ENCODE measurements at regions not wholly inside any gene's neighbourhood (a gene's known extent, or its start where the extent isn't known, plus 50 kb on each side); places are given as distances from the start of the nearest gene placed in this dataset.

- no peak for TF ChIP-seq CTCF (IDR thresholded peaks at IDR 0.05; ENCODE audit: low read depth, low read length)
- TF ChIP-seq EZH2phosphoT487 (IDR thresholded peaks at IDR 0.05; ENCODE audit: low read depth) = no peak
These were observed 263.3 kb upstream of the VSTM2A start for GRCh38 chr7:54278847-54279246.

Measured in OCI-LY3 (cell line).